Pancreas (tissue), 10 donors: ENCODE measurements at regions not wholly inside any gene's neighbourhood (a gene's known extent, or its start where the extent isn't known, plus 50 kb on each side); places are given as distances from the start of the nearest gene placed in this dataset.
"Not testable (repeated sequence)": the region's sequence is repeated elsewhere in the genome, so short reads cannot be mapped to it uniquely, and the experiment has no call there.

Source experiments
- ATAC-seq, 4 donors: fragments of 200-7000 bp; cut with Tn5 transposase; one replicate each; pipeline versions ENCODE4 v1.8.0 to v1.9.1; 2020; ENCODE audit warnings: mild to moderate bottlenecking in 4 of 4, moderate library complexity in 4 of 4
- DNase-seq, 6 donors: peaks; one replicate each; pipeline ENCODE4 v3.0.0-alpha.2; 2020
- FAIRE-seq: peaks from 2 replicates; lab custom pipeline; 2012; peaks lifted over from hg19 to GRCh38; lab: Jason Lieb, UNC
- H3K27ac ChIP-seq, 4 donors: fragments of 200-600 bp; sonication (generic); 1 replicate in 3 of 4; 2 replicates in 1 of 4; pipeline versions ENCODE4 v1.5.0 to v1.8.0; 2020
- H3K27me3 ChIP-seq, 4 donors: fragments of 200-600 bp; one replicate each; pipeline ENCODE4 v1.8.0; 2021
- H3K36me3 ChIP-seq, 3 donors: fragments of 200-600 bp; sonication (generic) in 1 of 3; one replicate each; pipeline versions ENCODE4 v1.5.0 to v1.8.0; 2020 to 2021
- H3K4me1 ChIP-seq, 3 donors: fragments of 200-600 bp; one replicate each; pipeline ENCODE4 v1.8.0; 2021
- H3K4me3 ChIP-seq, 4 donors: fragments of 200-600 bp; sonication (generic) in 2 of 4; one replicate each; pipeline versions ENCODE4 v1.5.0 to v1.8.0; 2020 to 2021
- H3K9me3 ChIP-seq, 4 donors: fragments of 200-600 bp; one replicate each; pipeline ENCODE4 v1.8.0; 2021
- WGBS, 2 donors: extraction: QIAGEN DNeasy Blood & Tissue Kit; methylation state at CpG; one replicate each; pipeline ENCODE4 v1.1.7; 2013; 5-methylcytosine and 5-hydroxymethylcytosine counted together
- intact Hi-C, 3 donors: fragments of 100-400 bp; cut with DNase I; formaldehyde crosslinking; loops; one replicate each; pipeline versions ENCODE4 v1.11.1 to v1.14.2; 2022
- TF ChIP-seq, protein P1 (sequence below), 4 donors: fragments of 200-600 bp; sonication (generic) in 3 of 4; IDR thresholded peaks; one replicate each; pipeline versions ENCODE4 v1.5.0 to v1.8.0; 2021; ENCODE audit warnings: antibody characterized with exemption in 4 of 4
- donor health status: healthy with polysubstance abuse.
- donor health status: DM: no; HTN: no; CAD: no; lungs with moderate emphysema.
- donor health status: DM: no; HTN: no; CAD: no.
- donor health status: control.
- donor health status: control.
- donor health status: Bipolar disorder and iron deficiency.
- donor health status: DM: yes; HTN: yes; CAD: no.
- donor health status: DM: no; HTN: no; CAD: no.
- donor health status: DM: no; HTN: no; CAD: no.
- donor health status: DM: yes; HTN: yes; CAD: no.

DNA sequence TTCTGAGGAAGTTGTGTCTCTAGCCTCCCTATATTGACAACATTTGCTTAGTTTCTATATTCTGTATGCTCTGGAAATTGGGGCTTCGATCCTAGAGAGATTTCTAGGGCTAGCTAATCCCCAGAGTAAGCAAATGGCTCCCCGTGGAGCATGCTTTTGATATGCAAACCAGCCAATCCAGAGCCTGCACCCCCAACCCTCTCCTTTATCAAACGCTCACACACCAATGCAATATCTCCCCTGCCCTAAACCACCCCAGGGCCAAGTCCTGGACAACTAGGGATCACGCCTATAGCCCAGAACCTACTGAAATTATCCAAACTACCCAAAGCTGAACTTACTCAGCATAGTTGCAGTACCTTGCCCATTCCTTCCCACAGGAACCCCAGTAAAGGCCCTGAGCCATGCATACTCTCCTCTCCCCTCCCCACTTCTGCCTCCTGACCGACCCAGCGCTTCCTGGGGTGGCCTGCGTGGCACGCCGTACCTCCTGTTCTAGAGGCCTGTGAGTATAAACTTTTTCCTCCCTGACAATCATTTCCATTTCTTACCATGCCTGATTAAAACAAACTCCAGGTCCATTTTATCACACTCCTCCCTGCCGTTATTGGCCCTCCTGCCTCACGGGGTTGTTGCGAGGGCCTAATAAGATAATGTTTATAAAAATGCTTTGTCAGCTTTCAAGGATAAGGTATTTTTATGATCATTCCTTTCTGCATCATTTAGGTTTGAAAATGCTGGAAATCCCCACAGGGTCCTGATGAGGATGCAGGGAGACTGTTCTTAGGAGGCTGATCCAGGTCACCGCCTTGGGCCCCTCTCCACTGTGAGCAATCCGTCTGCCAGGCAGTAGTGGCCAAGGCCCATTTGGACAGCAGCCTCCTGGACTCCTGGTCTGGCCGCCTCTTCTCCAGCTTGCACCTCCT, 102.7 kb downstream of the TENT5C start:
- intact Hi-C loops = no loop called here
- Histone ChIP-seq H3K4me3 (no peak overlapping the region), H3K4me1 (peaks cover 0 to 6% (median 0%) of the 10 kb centered on the region in 3 donors), H3K36me3 (no peaks in the 10 kb centered on the region), H3K9me3 (no peaks in the 10 kb centered on the region), H3K27me3 (no peaks in the 10 kb centered on the region), H3K27ac (no peak overlapping the region)
- 84 to 87% methylated on average over 15 of the region's 15 CpGs for WGBS, 2 donors
- ATAC-seq = no peak
- TF ChIP-seq, protein P1, sequence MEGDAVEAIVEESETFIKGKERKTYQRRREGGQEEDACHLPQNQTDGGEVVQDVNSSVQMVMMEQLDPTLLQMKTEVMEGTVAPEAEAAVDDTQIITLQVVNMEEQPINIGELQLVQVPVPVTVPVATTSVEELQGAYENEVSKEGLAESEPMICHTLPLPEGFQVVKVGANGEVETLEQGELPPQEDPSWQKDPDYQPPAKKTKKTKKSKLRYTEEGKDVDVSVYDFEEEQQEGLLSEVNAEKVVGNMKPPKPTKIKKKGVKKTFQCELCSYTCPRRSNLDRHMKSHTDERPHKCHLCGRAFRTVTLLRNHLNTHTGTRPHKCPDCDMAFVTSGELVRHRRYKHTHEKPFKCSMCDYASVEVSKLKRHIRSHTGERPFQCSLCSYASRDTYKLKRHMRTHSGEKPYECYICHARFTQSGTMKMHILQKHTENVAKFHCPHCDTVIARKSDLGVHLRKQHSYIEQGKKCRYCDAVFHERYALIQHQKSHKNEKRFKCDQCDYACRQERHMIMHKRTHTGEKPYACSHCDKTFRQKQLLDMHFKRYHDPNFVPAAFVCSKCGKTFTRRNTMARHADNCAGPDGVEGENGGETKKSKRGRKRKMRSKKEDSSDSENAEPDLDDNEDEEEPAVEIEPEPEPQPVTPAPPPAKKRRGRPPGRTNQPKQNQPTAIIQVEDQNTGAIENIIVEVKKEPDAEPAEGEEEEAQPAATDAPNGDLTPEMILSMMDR (IDR thresholded peaks at IDR 0.05) = no peak
- FAIRE-seq = no peak
- DNase-seq = no peak

DNA sequence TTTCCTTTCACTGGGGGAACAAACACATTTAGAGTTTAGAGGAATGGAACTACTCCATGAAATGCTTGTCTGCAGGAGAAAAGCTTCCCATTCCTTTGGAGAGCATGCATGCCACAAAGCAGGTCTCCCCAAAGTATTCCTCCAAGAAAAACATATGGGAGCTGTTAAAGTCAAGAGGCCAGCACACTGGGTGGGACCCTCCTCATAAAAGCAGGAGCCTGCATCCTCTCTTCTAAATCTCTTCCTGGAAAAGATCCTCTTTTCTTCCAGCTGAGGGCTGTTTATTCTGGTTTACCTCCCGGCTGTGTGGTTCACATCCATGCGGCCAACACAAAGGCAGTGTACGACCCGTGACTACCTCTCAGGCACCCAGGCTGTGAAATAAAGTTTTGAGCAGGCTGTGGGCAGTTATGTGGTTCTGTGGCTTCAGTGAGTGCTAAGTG, 103.4 kb downstream of the TENT5C start:
- intact Hi-C loops = no loop called here
- ATAC-seq = peak in 1 of 4 donors; percentile 20
- peaks cover 0 to 6% (median 0%) of the 10 kb centered on the region in 3 donors for H3K4me1 ChIP-seq
- TF ChIP-seq, protein P1 (IDR thresholded peaks at IDR 0.05) = no peak
- no peak overlapping the region for H3K4me3 ChIP-seq
- no peak for DNase-seq
- no peaks in the 10 kb centered on the region for H3K9me3 ChIP-seq
- WGBS, 2 donors = 71 to 88% methylated on average over 4 of the region's 4 CpGs
- no peak for FAIRE-seq
- no peaks in the 10 kb centered on the region for H3K27me3 ChIP-seq
- no peaks in the 10 kb centered on the region for H3K36me3 ChIP-seq
- no peak overlapping the region for H3K27ac ChIP-seq

DNA sequence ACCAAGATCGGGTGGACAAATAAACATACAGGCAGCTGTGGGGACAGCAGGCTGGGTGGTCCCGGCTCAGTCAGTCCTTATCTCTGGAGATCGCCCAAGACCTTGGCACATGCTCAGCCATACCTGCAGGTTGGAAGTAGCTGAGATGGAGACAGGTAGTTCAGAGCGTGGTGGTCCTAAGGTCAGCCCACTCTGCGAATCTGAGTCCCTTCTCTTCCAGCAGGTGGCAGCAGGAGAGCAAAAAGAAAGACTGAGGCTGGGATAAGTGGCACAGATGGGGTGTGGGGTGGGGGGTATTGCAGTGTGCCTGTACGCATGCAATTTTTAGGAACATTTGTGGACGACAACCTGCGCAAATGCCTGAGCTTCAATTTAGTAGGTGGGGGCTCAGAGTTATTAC, 104.9 kb downstream of the TENT5C start:
- intact Hi-C loops = no loop called here
- peaks cover 0 to 6% (median 0%) of the 10 kb centered on the region in 3 donors for H3K4me1 ChIP-seq
- DNase-seq (no peak), FAIRE-seq (no peak), ATAC-seq (no peak)
- H3K27ac ChIP-seq = no peak overlapping the region
- 91 to 92% methylated on average over 8 of the region's 8 CpGs for WGBS, 2 donors
- no peaks in the 10 kb centered on the region for H3K27me3 ChIP-seq
- no peak overlapping the region for H3K4me3 ChIP-seq
- TF ChIP-seq, protein P1 (IDR thresholded peaks at IDR 0.05) = no peak
- no peaks in the 10 kb centered on the region for H3K9me3 ChIP-seq
- H3K36me3 ChIP-seq = no peaks in the 10 kb centered on the region

DNA sequence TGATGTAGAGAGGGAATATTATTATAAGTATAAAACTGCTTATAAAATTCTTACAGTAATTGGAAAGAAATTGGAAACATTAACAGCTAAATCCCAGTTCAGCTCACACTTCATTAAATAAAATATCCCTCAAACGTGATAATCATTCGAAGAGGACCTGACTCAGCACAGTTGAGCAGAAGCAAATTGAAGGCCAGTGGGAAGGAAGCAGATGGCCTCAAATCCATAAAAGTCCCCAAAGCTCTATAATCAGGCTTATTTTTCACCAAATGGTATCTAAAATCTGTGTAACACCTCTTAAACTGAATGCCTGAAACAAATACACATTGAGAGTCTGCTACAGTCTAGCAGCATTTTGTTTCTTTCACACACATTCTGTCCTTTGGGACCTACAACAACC, 106.8 kb downstream of the TENT5C start:
- no peak overlapping the region for H3K4me3 ChIP-seq
- no peaks in the 10 kb centered on the region for H3K36me3 ChIP-seq
- 16 to 26% methylated on average over 2 of the region's 2 CpGs for WGBS, 2 donors
- intact Hi-C loops = no loop called here
- DNase-seq (no peak), FAIRE-seq (no peak), ATAC-seq (peak; percentile 58 to 77 (median 67))
- no peaks in the 10 kb centered on the region for H3K9me3 ChIP-seq
- H3K27ac ChIP-seq = no peak overlapping the region
- no peaks in the 10 kb centered on the region for H3K27me3 ChIP-seq
- H3K4me1 ChIP-seq = peaks cover 0 to 6% (median 0%) of the 10 kb centered on the region in 3 donors
- TF ChIP-seq, protein P1 (IDR thresholded peaks at IDR 0.05) = no peak

DNA sequence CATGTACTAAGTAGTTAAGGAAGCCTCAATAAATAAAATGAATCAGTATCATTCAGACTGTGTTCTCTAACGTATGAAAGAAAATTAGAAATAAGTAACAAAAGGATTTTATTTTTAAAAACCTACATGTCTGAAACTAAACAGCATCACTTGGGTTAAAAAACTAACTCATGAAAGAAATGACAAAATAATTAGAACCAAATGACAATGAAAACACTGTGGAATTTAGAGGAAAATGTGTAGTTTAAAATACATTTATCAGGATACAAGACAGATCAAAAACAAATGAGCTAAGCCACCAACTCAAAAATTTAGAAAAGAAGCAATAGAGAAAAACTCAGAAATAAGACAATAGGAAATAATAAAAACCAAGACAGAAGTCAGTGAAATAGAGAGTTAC, 108.7 kb downstream of the TENT5C start:
- DNase-seq (no peak), ATAC-seq (no peak), FAIRE-seq (peak; percentile 51)
- Histone ChIP-seq H3K4me3 (no peak overlapping the region), H3K27me3 (no peaks in the 10 kb centered on the region), H3K27ac (no peak overlapping the region), H3K4me1 (peaks cover 0 to 6% (median 0%) of the 10 kb centered on the region in 3 donors), H3K36me3 (no peaks in the 10 kb centered on the region), H3K9me3 (no peaks in the 10 kb centered on the region)
- intact Hi-C loops = no loop called here
- WGBS, 2 donors = 76 to 82% methylated on average over 1 of the region's 1 CpG
- TF ChIP-seq, protein P1 (IDR thresholded peaks at IDR 0.05) = no peak

DNA sequence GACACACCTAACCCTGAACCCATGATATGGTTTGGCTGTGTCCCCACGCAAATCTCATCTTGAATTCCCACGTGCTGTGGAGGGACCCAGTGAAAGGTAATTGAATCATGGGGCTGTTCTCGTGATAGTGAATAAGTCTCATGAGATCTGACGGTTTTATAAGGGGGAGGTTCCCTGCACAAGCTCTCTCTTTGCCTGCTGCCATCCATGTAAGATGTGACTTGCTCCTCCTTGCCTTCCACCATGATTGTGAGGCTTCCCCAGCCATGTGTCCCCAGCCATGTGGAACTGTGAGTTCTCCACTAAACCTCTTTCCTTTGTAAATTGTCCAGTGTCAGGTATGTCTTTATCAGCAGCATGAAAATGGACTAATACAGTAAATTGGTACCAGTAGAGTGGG, 110.2 kb downstream of the TENT5C start:
- H3K4me3 ChIP-seq, FAIRE-seq, H3K27me3 ChIP-seq, H3K4me1 ChIP-seq, H3K9me3 ChIP-seq, ATAC-seq, H3K36me3 ChIP-seq, H3K27ac ChIP-seq, DNase-seq, intact Hi-C loops: not testable (repeated sequence)
- WGBS, 2 donors = 93 to 95% methylated on average over 4 of the region's 4 CpGs

DNA sequence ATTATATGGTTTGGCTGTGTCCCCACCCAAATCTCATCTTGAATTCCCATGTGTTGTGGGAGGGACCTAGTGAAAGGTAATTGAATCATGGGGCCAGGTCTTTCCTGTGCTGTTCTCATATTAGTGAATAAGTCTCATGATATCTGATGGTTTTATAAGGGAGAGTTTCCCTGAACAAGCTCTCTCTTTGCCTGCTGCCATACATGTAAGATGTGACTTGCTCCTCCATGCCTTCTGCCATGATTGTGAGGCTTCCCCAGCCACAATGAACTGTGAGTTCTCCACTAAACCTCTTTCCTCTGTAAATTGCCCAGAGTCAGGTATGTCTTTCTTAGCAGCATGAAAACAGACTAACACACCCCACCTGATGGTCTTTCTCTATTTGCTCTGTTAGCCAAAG, 112.1 kb downstream of the TENT5C start:
- H3K9me3 ChIP-seq, H3K27ac ChIP-seq, DNase-seq, intact Hi-C loops, ATAC-seq, H3K4me1 ChIP-seq, FAIRE-seq, H3K27me3 ChIP-seq, H3K36me3 ChIP-seq, H3K4me3 ChIP-seq: not testable (repeated sequence)
